ENCODE measurements at regions not wholly inside any gene's neighbourhood (a gene's known extent, or its start where the extent isn't known, plus 50 kb on each side); places are given as distances from the start of the nearest gene placed in this dataset.

- no peak for DNase-seq
Observed at GRCh38 chr13:40178130-40178529, 488.3 kb downstream of the FOXO1 start.

DNA sequence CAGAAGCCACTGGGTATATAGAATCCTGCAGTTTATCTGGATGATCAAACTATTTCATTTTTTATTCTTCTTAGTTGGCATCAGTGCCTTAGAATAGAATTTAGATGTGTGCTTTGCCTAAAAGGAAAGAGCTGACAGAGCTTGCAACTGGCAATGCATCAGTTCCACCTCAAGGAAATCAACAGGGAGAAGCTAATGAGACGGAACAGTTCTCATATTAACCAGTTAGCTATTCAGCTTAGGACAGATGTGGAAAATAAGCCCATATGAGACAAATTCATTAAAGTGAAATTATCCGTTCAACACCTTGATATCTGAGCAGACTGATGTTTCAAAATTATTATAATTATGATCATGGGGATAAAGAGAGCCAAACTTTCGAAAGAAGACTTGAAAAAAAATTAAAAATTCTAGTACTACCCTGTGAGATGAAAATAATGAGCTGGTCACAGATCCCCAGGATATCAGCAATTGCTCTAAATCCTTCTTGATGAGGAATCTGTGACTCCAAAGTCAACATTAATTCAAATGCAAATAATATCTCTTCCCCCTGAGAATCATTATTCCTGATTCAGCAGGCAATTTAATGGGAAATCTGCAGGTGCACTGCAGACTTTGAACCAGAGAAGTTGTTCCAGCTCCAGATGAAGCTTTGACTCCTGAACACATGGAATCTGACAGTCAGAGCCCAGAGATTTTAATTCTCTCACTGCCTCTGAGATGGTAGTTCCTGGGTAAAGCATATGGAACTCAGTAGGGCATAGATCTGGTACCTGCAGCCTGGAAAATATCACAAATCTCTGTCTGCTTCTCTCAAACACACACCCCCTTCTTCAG lies 486.8 kb downstream of the FOXO1 start:
- DNase-seq = no peak

DNA sequence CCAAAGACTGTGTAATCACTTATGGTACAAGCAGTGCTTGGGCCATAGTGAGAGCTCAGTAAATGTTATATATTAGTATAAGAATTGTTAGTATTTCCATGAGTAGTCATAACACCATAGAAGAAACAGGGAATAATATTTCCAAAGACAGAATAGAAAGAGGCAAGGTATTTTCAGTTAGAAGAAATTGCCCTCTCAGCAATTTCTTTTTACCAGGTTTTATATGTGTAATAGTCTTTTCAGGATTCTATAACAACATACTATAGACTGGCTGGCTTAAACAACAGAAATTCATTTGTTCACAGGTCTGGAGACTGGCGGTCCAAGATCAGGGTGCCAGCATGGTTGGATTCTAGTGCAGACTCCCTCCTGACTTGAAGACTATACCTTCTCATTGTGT lies 485.7 kb downstream of the FOXO1 start:
- DNase-seq = no peak

- no peak for DNase-seq
Observed at GRCh38 chr13:40181203-40181845, 485.1 kb downstream of the FOXO1 start.

GRCh38 chr13:40182591-40182990 lies 483.9 kb downstream of the FOXO1 start:
- no peak for DNase-seq

GRCh38 chr13:40185414-40185813 lies 481.0 kb downstream of the FOXO1 start:
- DNase-seq = no peak

GRCh38 chr13:40186041-40186440 lies 480.4 kb downstream of the FOXO1 start:
- DNase-seq = no peak

DNA sequence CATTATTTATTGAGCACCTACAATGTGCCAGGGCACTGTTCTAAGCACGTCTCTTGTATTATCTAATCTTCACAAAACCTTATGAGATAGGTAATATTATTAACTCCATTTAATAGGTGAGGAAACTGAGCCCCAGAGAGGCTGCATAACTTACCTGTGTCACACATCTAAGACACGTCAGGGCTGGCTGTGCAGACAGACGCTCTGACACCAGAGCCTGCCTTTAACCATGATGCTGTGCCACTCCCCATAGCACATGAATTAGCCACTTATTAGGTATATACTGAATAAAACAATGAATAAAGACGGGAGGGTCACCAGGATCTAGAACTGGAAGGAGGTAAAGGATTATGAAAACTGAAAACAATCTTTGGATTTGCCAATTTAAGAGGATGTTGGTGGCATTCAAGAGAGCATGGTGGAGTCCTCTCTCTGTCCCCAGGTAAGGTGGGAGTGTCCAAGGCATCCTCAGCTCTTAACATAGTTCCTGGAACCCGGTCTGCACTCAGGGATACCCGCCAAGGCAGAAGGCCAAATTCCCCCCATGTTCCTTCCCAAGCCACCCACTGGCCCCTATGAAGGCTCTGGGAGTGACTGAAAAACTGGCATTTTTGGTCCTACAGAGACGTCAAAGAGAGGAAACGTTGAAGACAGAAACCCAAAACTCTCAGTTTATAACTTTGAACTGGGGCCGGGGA lies 479.7 kb downstream of the FOXO1 start:
- no peak for DNase-seq

DNA sequence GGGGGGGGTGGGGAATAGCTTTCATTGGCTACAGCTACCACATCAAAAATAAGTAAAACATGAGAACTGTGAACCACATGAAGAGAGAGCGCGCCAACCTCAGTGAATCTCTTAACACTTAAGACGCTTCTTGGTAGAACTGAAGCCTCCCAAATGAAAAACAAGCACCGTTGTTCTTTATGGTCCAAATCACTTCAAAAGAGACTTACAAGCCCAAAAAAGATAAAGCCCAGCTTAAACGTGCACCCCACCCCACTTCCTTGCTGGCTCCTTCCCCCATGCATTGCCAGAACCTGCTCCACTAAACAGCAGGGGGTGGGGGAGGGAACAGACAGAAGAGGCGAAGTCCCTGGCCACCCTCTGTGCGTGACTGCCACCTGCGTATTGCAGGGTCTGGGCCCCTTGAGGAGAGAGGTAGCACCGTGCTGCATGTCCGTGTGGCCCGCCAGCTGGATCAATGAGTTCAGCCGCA lies 479.1 kb downstream of the FOXO1 start:
- no peak for DNase-seq

- DNase-seq = no peak
Observed at GRCh38 chr13:40187841-40188591, 478.4 kb downstream of the FOXO1 start.

DNA sequence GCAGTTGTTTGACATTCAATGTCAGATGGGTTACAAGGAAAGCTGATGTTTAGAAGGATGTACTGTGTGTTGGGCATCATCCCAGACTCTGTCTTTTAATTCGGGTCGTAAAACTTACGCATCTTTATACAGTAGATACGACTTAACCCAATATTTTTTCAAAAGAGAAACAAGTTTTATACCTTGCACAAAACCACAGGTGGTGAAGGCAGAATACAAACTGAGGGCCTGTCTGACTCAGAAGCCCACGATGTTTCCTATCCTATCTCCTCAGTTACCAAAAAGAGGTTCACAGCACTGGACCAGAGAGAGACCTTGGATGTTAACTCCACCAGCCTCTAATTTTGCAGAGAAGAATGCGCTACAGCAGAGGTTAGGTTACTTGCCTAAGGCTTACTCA lies 477.0 kb downstream of the FOXO1 start:
- DNase-seq = no peak

DNA sequence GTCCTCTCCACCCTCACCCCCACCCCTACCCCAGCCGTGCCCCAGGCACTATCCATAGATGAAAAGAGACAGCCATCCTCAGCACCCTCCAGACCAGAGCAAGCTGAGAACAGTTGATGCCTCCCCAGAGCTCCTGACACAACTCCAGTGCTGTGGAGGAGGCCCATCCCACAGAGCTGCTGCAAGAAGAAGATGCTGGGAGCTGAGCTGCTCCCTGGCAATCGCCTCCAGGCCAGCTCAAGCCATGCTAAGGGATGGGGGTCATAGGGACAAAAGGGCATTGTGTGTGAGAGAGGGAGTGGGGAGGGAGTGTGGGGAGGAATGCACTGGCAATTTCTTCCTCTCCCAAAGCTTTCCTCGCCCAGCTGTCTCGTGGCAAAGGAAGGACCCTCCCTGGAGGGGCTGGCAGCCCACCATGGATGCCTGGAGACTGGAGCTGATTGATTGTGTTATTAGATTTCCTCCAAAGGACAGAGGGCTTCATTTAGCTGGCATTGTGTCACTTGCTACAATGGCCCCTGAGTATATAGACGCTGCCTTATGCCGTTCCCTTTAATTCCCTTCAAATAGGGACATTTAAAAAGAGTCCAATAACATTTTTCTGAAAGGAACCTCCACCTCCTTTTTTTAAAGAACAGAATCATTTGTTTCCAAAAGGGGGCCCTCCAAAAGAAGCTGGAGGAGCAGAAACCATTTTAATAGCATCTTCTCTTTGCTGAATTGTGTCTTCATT lies 476.4 kb downstream of the FOXO1 start:
- no peak for DNase-seq

- no peak for DNase-seq
Observed at GRCh38 chr13:40190641-40191100, 475.8 kb downstream of the FOXO1 start.

DNA sequence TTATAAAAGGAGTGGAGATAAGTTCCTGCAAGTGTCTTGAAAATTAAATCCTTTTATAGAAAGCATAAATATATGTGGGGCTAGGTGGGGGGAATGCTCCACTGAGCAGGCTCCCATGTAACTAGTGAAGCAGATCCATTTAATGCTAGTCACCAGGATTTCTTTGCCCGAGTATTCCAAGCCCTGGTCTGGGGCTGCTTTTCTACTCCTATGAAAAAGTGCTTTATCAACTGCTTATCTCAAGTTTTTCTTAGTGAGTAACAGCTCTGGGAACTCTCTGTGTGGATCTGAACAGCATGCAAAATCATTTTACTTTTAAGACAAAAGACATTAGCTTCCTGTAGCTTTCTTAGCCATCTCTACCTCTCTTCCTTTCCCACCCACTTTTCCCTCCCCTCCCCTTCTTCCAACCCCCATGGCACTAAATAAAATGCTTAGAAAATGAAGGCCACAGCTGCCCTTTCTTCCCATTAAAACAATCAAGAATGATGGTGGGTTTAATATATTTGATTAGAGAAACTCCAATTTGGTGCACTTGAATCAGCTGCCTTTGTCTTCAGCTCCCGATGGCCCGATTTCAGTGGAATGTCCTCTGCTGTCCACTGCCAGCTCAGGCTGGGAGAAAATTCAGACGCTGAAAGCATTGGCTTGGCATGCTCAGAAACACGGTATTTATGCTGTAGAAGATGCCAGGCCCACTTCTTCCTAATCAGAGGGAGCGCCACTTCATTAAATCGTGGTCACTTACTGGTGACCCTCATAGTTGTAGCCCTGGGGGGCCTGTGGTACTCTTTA lies 475.1 kb downstream of the FOXO1 start:
- no peak for DNase-seq

DNA sequence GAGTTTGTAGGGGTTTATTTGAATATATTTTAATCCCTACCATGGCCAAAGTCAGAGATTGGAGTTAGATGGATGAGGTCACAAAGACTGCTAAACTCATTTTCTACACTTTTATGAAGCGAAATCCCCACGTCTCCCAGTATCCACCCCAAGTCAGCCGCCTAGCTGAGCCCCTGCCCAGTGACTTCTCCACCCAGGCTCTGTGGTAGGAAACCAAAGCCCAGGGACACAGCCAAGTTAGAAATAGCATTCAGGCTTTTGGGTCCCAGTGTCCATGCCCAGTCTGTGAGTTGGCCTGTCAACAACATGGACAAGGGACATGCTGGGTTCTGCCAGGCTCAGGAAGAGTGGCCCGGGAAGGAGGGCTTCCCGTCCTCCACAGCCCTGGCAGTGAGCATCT lies 474.0 kb downstream of the FOXO1 start:
- no peak for DNase-seq

DNA sequence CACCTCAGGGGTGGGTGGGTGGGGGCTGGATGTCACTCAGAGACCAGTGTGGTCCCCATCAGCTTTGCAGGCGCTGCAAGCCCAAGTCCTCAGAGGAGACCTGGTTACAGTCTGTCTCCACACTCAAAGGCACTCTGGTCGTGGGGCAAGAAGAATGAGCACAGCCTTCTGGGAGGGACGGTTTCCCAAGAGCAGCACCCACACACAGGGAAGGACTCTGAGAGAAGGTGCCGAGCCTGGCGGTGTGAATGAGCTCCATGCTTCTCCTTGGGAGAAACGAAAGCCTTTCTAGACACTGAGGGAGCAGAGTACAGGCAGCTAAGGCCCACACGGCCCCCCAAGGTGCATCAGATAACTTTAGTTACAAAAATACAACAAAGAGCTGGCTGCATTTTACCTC lies 473.6 kb downstream of the FOXO1 start:
- no peak for DNase-seq

DNA sequence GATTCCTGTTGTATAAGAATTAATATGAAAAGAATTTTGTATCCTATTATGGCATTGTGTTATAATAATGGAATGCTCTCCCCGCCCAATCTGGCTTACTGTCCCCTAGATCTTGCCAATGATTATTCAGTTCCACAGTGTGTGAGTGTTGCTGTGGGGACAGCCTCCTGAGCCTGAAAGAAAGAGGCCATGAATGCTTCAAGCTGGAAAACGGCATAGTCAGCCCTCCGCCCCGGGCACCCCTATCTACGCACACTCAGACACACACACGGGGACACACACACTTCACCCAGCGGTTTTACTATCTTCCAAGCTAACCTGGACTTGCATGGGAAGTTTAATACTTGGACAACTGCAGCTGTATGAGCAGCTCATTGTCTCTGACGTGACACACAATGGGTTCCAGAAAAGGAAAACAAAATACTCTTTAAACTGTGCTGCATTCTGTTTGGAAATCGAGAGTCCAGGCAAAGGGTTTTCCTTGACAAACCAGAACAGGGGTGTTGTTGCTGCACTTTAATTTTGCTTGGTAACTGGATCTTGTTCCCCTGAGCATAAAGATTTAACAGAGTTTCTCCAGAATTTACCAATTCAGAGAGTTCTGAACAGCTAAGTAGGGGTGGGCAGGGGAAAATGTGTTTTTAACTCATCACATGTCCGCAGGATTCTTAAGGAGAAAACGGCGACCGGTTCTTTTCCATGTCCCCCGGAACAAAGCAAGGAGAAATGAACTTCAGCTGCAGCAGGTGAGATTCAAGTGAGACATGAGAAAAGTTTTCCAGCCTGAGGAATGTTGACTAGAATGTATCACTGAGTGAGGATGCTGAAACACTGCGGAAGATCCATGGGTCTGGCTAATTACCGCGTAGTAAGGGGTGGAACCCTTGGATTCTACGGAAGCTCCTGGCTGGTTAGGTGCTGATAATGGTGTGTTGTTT lies 472.9 kb downstream of the FOXO1 start:
- no peak for DNase-seq

- no peak for DNase-seq
Observed at GRCh38 chr13:40194224-40194806, 472.1 kb downstream of the FOXO1 start.

GRCh38 chr13:40197049-40197448 lies 469.4 kb downstream of the FOXO1 start:
- no peak for DNase-seq
